Skeletal muscle cell (primary cell): ENCODE measurements at regions not wholly inside any gene's neighbourhood (a gene's known extent, or its start where the extent isn't known, plus 50 kb on each side); places are given as distances from the start of the nearest gene placed in this dataset.

Source experiments
- DNase-seq: peaks from one replicate; pipeline ENCODE4 v3.0.0-alpha.2; 2010; ENCODE audit warnings: low read depth
- H3K4me3 ChIP-seq: 2 replicates; pipeline ENCODE4 v1.5.1; 2011; ENCODE audit warnings: low read depth, mild to moderate bottlenecking, control low read depth, low read length, moderate library complexity

GRCh38 chr7:67771846-67772605 is 775.4 kb downstream of the TYW1 start:
- no peak overlapping the region for H3K4me3 ChIP-seq
- DNase-seq: no peak

DNA sequence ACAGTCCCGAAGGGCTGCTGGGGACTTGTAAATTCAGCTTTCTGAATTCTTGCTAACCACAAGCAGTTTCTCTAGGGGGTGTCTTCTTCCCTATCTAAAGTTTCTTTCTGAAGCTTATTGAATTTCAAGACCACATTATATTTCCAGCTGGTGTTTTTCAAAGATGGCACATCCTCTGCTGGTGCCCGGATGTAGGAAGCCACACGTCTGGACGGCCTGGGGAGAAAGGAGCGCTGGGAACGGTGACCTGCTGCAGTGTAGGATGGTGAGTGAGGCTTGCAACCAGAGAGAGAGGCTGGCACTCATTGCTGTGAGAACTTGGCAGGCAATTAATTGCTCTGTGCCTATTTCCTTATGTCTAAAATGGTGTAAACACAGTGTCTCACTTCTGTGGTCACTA is 776.4 kb downstream of the TYW1 start:
- no peak for DNase-seq
- H3K4me3 ChIP-seq: no peak overlapping the region

DNA sequence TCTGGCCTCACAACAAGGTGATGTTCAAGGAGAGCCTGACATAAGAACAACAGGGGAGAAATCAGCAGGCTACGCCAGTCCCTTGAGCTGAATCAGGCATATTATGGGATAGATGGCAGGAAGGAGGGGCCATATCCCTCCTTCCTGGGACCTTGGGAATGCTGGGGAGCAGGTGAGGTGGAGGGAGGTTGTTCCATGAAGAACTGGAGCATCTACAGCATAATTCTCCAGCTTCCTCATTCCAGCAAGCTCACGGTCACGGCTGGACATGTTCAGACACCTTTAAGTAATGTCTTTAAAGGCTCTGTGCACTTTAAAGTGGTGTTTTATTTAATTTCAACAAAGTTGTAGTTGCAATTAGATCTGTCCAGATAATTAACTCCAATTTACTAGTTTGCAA is 780.5 kb downstream of the TYW1 start:
- no peak overlapping the region for H3K4me3 ChIP-seq
- no peak for DNase-seq

- DNase-seq: no peak
Measured at GRCh38 chr7:67781841-67782240, 785.2 kb downstream of the TYW1 start.

GRCh38 chr7:67786021-67786420 is 789.4 kb downstream of the TYW1 start:
- no peak overlapping the region for H3K4me3 ChIP-seq
- DNase-seq: no peak

More at GRCh38 chr7:67781841-67782240, 785.2 kb downstream of the TYW1 start:
- H3K4me3 ChIP-seq: no peak overlapping the region

DNA sequence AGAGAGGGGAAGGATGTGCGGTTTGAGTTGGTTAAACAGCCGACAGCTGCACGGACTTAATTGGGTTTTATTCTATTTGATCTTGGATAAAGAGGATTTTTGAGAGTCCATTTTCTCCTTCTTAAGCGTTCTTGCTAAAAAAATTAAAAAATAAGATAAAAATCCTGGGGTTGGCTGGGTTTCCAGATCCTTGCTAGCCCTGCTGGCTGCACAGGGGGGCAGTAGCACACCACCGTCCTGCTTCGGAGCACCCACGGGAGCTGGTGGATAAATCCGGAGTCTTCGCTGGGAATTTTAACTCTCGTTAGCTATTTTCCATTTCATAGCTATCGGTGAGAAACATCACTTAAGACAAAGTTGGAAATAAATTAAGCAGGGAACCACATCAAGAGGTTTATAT is 792.0 kb downstream of the TYW1 start:
- H3K4me3 ChIP-seq: no peak overlapping the region
- DNase-seq: peak; percentile 14

- H3K4me3 ChIP-seq: no peak overlapping the region
- no peak for DNase-seq
Measured at GRCh38 chr7:67791918-67792317, 795.3 kb downstream of the TYW1 start.

DNA sequence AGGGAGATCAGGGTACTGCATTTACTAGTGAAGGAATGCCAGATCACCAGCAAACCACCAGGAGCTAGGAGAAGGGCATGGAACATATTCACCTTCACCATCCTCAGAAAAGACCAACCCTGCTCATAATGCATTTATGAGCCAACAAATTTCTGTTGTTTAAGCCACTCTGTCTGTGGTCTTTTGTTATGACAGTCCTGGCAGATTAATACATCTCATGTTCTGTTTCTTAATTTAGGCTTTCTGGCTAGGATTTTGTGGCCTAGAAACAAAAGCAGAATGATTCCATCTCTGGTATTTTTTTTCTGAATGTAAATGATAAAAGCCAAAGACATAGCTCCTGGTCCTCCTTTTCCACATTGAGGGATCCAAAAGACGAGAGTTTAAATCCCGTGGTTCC is 797.9 kb downstream of the TYW1 start:
- DNase-seq: no peak
- no peak overlapping the region for H3K4me3 ChIP-seq

DNA sequence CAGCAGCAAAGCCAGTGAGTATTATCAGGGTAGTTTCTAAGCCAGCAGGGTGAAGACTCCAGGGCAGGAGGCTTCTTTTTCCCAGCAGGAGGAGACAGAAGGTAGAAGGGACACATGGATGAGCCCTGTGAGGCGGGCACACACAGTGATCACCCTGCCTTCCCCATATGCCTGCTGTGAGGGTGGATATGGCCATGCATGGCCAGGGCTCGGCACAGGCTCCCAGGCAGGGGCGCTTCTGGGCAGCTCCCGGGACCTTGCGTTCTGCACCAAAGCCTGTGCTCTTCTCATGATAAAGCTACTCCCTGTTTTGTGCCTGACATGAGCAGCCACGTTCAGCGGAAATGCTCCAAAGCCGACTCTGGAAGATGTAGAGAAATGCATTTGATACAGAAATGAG is 807.2 kb downstream of the TYW1 start:
- no peak for DNase-seq
- no peak overlapping the region for H3K4me3 ChIP-seq

DNA sequence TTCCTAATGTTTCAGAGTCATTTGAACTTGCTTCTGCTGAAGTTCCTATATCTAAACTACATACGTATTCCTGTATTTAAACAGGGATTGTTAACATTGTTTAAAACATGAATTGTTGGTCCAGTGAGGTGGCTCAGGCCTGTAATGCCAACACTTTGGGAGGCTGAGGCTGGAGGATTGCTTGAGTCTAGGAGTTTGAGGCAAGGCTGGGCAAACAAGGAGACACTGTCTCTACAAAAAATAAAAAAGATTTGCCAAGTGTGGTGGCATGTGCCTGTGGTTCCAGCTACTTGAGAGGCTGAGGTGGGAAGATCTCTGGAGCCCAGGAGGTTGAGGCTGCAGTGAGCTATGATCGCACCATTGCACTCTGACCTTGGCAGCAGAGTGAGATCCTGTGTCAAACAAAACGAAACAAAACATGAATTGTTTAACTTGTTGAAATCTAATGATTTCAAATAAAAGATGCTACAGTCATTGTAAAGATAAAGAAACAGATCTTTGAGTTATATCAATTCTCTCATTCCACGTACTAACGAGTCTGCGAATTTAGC is 809.4 kb downstream of the TYW1 start:
- no peak for DNase-seq
- no peak overlapping the region for H3K4me3 ChIP-seq

- no peak for DNase-seq
- no peak overlapping the region for H3K4me3 ChIP-seq
Measured at GRCh38 chr7:67807826-67808225, 811.2 kb downstream of the TYW1 start.

DNA sequence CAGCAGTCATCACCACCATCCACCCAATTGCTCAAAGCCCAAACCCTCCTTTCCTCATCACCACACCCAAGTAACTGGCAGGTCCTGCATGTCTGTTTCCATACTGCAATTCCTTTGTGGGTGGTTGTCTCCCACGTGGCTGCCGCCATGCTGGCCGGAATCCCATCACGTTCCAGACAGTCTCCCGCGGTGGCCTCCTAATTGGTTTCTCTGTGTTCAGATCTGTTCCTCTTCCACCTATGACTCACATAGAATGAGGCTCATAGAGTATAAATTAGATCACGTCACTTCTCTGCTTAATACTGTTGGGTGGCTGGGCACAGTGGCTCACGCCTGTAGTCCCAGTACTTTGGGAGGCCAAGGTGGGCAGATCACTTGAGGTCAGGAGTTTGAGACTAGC is 813.0 kb downstream of the TYW1 start:
- DNase-seq: no peak
- H3K4me3 ChIP-seq: no peak overlapping the region

GRCh38 chr7:67813621-67814292 is 817.1 kb downstream of the TYW1 start:
- DNase-seq: no peak
- no peak overlapping the region for H3K4me3 ChIP-seq

DNA sequence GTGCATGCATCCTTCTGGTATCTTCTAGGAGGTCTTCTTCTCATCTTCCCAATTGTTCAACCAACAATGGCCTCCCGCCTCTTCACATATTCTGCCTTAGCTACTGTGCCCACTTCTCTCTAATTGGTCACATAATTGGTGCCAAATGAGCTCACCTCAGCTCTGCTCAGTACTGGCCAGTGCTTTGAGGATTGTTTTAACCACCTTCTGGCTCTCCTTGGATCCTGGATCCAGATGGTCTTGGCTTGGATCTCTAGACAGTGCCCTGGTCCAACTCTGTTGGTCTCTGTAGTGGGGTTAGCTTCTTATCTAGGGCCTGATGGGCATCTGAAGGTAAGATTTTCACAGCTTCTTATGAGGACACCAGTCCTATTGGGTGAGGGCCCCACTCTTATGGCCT is 820.8 kb downstream of the TYW1 start:
- no peak overlapping the region for H3K4me3 ChIP-seq
- DNase-seq: no peak

DNA sequence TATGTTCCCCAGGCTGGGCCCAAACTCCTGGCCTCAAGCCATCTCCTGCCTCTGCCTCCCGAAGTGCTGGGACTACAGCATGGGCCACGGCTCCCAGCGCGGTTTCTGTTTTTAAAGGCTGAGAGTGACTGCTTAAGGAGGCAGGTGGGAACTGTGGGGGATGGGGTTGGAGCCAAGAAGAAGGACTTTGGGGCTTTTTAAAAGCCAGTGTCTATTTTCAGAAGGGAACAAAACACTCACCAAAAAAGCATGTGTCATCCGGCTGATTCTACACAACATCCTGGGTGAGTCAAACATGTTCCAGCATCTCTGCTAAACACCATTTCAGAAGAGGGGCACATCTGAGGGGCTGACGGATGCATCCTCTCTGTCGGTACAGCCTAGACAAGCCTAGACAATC is 824.5 kb downstream of the TYW1 start:
- peak; percentile 53 for DNase-seq
- H3K4me3 ChIP-seq: no peak overlapping the region

DNA sequence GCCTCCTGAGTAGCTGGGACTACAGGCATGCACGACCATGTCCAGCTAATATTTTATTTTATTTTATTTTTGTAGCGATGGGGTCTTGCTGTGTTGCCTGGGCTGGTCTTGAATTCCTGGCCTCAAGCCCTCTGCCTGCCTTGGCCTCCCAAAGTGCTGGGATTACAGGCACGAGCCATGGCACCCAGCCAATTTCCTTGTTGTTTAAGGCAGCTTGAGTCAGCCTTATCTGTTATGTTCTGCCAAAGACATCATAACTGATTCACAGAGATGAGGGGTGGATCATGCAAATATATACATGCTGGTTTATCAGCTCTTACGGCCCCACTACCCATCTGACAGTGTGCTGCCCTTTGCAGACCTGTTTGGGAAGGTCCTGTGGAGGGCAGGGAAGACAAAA is 826.7 kb downstream of the TYW1 start:
- H3K4me3 ChIP-seq: no peak overlapping the region
- DNase-seq: peak; percentile 53

DNA sequence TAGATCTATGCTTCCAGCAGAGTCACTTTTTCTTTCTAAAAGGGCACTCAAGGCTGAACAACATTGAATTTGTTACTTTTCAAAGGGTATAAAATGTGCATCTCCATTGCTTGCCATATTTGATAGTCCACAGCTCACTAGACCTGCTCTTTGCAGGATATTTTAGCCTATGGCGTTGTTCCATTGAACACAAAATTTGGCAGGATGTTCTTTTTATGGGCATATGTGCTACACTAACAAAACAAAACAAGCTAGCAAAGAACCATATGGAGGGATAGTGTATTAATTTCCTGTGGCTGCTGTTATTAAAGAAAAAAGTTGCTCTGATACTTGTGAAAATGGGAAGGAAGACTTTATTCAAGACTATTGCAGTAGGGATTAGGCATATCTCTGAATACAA is 828.7 kb downstream of the TYW1 start:
- no peak for DNase-seq
- no peak overlapping the region for H3K4me3 ChIP-seq

DNA sequence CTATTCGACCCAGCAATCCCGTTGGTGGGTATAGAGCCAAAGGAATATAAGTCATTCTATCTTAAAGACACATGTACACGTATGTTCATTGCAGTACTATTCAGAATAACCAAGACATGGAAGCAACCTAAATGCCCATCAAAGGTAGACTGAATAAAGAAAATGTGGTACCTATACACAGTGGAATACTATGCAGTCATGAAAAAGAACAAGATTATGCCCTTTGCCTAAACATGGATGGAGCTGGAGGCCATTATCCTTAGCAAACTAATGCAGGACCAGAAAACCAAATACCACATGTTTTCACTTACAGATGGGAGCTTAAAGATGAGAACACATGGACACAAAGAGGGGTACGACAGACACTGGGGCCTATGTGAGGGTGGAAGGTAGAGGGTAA is 845.3 kb downstream of the TYW1 start:
- no peak for DNase-seq
- no peak overlapping the region for H3K4me3 ChIP-seq

GRCh38 chr7:67842571-67842970 is 845.9 kb downstream of the TYW1 start:
- DNase-seq: no peak
- no peak overlapping the region for H3K4me3 ChIP-seq

DNA sequence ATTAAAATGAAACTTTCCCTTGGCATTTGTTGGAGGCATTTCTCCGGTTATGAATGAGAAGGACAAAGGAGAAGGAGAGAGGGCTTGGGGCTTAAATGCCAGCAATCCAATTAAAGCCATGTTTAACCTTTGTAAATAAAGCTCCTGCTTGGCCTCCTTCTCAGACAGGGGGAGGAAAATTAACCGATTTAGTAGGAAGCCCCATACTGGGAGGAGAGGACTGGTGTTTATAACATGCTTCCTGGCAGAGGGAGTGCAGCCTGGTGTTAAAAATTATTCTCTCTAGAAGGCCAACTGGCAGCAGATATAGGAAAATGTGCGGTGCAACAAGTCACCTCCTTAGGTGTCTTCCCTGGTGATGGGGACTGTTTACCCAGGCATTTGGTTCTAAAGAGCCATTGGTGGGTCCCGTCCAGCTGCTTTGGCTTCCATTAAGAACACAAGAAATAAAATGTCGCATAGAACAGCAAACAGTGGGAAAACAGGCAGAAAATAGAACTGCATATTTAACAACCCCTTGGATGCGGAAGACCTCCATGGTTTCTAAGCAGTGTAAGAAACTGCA is 846.5 kb downstream of the TYW1 start:
- DNase-seq: no peak
- H3K4me3 ChIP-seq: no peak overlapping the region

- no peak overlapping the region for H3K4me3 ChIP-seq
- DNase-seq: no peak
Measured at GRCh38 chr7:67843615-67844014, 847.0 kb downstream of the TYW1 start.
